Ovary (tissue), 7 donors: ENCODE measurements at regions not wholly inside any gene's neighbourhood (a gene's known extent, or its start where the extent isn't known, plus 50 kb on each side); places are given as distances from the start of the nearest gene placed in this dataset.

Experiments
- DNase-seq, 5 donors: peaks; one replicate each; pipeline ENCODE4 v3.0.0-alpha.2; 2019 to 2020
- H3K27ac ChIP-seq, 2 donors: fragments of 200-600 bp; one replicate each; pipeline versions ENCODE4 v1.5.1 to v1.8.0; 2019 to 2022
- H3K27me3 ChIP-seq: fragments of 200-600 bp; one replicate; pipeline ENCODE4 v1.8.0; 2022
- H3K36me3 ChIP-seq: fragments of 200-600 bp; sonication (generic); one replicate; pipeline ENCODE4 v1.5.1; 2019
- H3K4me1 ChIP-seq: one replicate; pipeline ENCODE4 v1.8.1; 2013; ENCODE audit warnings: mild to moderate bottlenecking, moderate library complexity; ENCODE audit not compliant: insufficient read depth
- H3K4me3 ChIP-seq: fragments of 200-600 bp; sonication (generic); one replicate; pipeline ENCODE4 v1.5.1; 2017
- H3K9me3 ChIP-seq, 2 donors: fragments of 200-600 bp in 1 of 2; sonication (generic) in 1 of 2; one replicate each; pipeline versions ENCODE4 v1.5.1 to v1.8.1; 2013 to 2019; ENCODE audit warnings: mild to moderate bottlenecking in 1 of 2, moderate library complexity in 1 of 2
- EP300 ChIP-seq: sonication (generic); formaldehyde crosslinking; IDR thresholded peaks from one replicate; pipeline ENCODE4 v1.6.1; 2017; ENCODE audit warnings: antibody characterized with exemption
- POLR2A ChIP-seq: fragments of 450-650 bp; IDR thresholded peaks from one replicate; pipeline ENCODE4 v1.6.1; 2017; ENCODE audit warnings: antibody characterized with exemption, mild to moderate bottlenecking, moderate library complexity
- WGBS, 3 donors: extraction: QIAGEN DNeasy Blood & Tissue Kit in 1 of 3; methylation state at CpG; one replicate each; pipeline versions ENCODE4 v1.1.5 to v1.1.7; 2013 to 2017; 5-methylcytosine and 5-hydroxymethylcytosine counted together
- intact Hi-C, 4 donors: fragments of 100-400 bp; cut with DNase I; formaldehyde crosslinking; loops; one replicate each; pipeline versions ENCODE4 v1.11.0 to v1.15.1; 2022 to 2023
- TF ChIP-seq, protein P1 (sequence below), 3 donors: fragments of 450-650 bp in 2 of 3; fragments of 200-600 bp in 1 of 3; IDR thresholded peaks; one replicate each; pipeline versions ENCODE4 v1.5.1 to v1.8.0; 2016 to 2022; ENCODE audit warnings: antibody characterized with exemption in 3 of 3, mild to moderate bottlenecking in 1 of 3
- donor health status: DM: no; HTN: no; CAD: no; lungs with moderate emphysema.
- donor health status: DM: no; HTN: no; CAD: no.
- donor health status: Bipolar disorder and iron deficiency.
- donor health status: DM: no; HTN: no; CAD: no.
- donor health status: DM: yes; HTN: yes; CAD: no.

DNA sequence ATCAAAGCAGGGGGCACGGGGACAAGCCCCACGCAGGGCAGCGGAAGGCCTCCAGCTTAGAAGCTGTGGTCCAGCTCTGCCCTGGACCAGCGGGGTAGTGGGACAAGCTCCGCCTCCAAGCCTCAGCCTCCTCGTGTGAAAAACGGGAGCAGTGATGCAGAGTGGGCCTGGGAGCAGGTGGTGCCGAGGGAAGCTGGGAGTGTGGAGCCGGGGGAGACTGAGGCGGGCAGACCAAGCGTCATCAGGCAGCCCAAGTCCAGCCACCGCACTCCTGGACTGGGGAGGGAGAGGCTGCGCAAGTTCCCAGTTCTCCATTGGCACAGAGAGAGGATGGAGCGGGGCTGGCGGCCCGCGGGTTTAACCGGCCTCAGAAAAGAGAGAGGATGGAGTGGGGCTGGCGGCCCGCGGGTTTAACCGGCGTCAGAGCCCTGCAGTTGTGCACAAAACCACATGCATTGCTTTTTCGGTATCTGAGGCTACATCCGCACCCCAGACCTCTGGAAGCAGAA, 68.1 kb upstream of the PHF21B start:
- no peaks in the 10 kb centered on the region for H3K4me1 ChIP-seq
- TF ChIP-seq, protein P1, sequence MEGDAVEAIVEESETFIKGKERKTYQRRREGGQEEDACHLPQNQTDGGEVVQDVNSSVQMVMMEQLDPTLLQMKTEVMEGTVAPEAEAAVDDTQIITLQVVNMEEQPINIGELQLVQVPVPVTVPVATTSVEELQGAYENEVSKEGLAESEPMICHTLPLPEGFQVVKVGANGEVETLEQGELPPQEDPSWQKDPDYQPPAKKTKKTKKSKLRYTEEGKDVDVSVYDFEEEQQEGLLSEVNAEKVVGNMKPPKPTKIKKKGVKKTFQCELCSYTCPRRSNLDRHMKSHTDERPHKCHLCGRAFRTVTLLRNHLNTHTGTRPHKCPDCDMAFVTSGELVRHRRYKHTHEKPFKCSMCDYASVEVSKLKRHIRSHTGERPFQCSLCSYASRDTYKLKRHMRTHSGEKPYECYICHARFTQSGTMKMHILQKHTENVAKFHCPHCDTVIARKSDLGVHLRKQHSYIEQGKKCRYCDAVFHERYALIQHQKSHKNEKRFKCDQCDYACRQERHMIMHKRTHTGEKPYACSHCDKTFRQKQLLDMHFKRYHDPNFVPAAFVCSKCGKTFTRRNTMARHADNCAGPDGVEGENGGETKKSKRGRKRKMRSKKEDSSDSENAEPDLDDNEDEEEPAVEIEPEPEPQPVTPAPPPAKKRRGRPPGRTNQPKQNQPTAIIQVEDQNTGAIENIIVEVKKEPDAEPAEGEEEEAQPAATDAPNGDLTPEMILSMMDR (IDR thresholded peaks at IDR 0.05) = no peak
- TF ChIP-seq POLR2A = no peak
- TF ChIP-seq EP300 = no peak
- no peaks in the 10 kb centered on the region for H3K27me3 ChIP-seq
- no peaks in the 10 kb centered on the region for H3K36me3 ChIP-seq
- no peaks in the 10 kb centered on the region for H3K9me3 ChIP-seq
- 34 to 43% (median 39%) methylated on average over 25 of the region's 25 CpGs for WGBS, 3 donors
- no peak for DNase-seq
- H3K27ac ChIP-seq = no peak overlapping the region
- no peak overlapping the region for H3K4me3 ChIP-seq
- intact Hi-C loops = no loop called here

DNA sequence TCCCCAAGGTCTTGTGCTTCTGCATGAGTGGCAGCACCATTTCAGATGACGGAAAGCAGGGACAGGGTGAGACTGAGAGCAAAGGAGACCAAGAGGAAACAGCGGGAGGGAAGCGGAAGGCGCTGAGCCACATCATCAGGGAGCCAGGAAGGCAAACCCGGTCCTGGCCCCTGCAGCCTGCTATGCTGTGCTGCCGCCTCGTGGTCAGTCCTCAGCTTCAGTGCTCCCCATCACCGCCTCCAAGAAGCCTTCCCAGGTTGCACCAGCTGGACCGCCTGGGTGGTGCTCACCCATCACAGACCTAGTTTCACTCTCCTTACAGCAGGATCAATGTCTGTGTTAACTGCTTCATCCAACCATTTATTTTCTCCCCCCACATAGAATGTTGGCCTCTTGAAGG, 73.0 kb upstream of the PHF21B start:
- H3K36me3 ChIP-seq = no peaks in the 10 kb centered on the region
- H3K9me3 ChIP-seq = no peaks in the 10 kb centered on the region
- no peaks in the 10 kb centered on the region for H3K27me3 ChIP-seq
- DNase-seq = no peak
- intact Hi-C loops = no loop called here
- H3K27ac ChIP-seq = no peak overlapping the region
- 34 to 42% (median 40%) methylated on average over 9 of the region's 9 CpGs for WGBS, 3 donors
- TF ChIP-seq POLR2A = no peak
- TF ChIP-seq, protein P1 (IDR thresholded peaks at IDR 0.05) = no peak
- TF ChIP-seq EP300 = no peak
- no peak overlapping the region for H3K4me3 ChIP-seq
- no peaks in the 10 kb centered on the region for H3K4me1 ChIP-seq

DNA sequence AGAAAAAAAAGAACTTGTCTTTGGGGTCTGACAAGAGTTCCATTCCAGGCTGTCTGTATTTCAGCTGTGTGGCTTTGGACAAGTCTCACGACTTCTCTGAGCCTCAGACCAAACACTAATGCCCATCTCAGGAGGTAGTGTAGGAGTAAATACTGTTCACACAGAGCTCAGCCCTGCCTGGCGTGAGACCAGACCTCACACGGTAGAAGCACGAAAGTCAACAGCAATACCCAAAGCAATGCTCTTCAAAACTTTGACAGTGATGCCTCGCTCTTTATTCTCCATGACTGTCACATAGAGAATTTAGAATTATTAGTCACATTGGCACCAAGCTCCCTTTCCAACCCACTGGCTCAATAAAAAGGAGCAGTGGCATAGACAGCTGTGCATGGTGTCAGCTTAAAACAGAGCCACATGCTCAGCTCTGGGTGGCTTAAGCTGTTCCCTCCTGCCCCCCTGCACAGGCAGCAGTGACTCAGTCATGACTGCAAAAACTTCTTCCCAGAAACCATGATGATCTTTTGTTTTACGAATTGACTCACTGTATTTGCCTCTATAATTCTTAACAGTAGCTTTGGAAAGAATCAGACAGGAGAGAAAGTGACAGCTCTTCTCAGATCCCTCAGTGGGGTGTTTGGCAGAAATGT, 74.0 kb upstream of the PHF21B start:
- TF ChIP-seq, protein P1 (IDR thresholded peaks at IDR 0.05) = no peak
- TF ChIP-seq EP300 (no peak), POLR2A (no peak)
- no peaks in the 10 kb centered on the region for H3K9me3 ChIP-seq
- H3K4me3 ChIP-seq = no peak overlapping the region
- intact Hi-C loops = no loop called here
- no peaks in the 10 kb centered on the region for H3K27me3 ChIP-seq
- H3K27ac ChIP-seq = no peak overlapping the region
- 64 to 69% (median 68%) methylated on average over 6 of the region's 6 CpGs for WGBS, 3 donors
- no peak for DNase-seq
- H3K36me3 ChIP-seq = no peaks in the 10 kb centered on the region
- H3K4me1 ChIP-seq = no peaks in the 10 kb centered on the region

DNA sequence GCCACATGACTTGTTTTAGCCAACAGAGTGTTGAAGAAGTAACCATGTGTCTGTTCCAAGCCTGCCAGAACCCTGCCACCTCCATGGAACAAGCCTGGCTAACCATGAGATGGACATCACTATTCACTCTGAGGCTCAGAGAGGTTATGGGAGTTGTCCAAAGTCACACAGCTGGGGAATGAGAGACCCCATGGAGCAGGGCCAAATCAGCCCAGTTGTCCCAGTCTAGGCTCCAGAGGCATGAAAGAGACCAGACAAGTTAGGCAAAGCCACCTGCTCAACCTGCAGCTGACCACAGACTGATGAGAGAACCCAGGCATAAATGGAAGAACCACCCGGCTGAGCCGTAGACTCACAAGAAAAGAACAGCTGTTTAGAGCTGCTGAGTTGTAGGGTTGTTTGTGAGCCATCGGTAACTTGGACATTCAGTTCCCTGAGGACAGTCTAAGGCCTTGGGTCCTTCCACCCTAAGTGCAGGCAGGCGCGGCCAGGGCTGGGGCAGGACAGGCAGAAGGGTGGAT, 74.7 kb upstream of the PHF21B start:
- TF ChIP-seq, protein P1 (IDR thresholded peaks at IDR 0.05) = no peak
- TF ChIP-seq EP300 = no peak
- no peak for TF ChIP-seq POLR2A
- no peak for DNase-seq
- Histone ChIP-seq H3K4me1 (no peaks in the 10 kb centered on the region), H3K27ac (no peak overlapping the region), H3K9me3 (no peaks in the 10 kb centered on the region), H3K27me3 (no peaks in the 10 kb centered on the region), H3K4me3 (no peak overlapping the region), H3K36me3 (no peaks in the 10 kb centered on the region)
- WGBS, 3 donors = 91 to 98% (median 93%) methylated on average over 5 of the region's 5 CpGs
- intact Hi-C loops = no loop called here
